22Rv1 (cell line): ENCODE measurements at regions not wholly inside any gene's neighbourhood (a gene's known extent, or its start where the extent isn't known, plus 50 kb on each side); places are given as distances from the start of the nearest gene placed in this dataset.

ENCODE experiments used
- H3K27ac ChIP-seq: fragments of 450-650 bp; 2 replicates; pipeline ENCODE4 v1.5.1; 2017
- CTCF ChIP-seq: fragments of 450-650 bp; IDR thresholded peaks from 2 replicates; pipeline ENCODE4 v1.5.1; 2017; ENCODE audit warnings: mild to moderate bottlenecking
- ZFX ChIP-seq: fragments of 450-650 bp; IDR thresholded peaks from 2 replicates; pipeline ENCODE4 v1.6.1; 2017; ENCODE audit warnings: antibody characterized with exemption, borderline replicate concordance

DNA sequence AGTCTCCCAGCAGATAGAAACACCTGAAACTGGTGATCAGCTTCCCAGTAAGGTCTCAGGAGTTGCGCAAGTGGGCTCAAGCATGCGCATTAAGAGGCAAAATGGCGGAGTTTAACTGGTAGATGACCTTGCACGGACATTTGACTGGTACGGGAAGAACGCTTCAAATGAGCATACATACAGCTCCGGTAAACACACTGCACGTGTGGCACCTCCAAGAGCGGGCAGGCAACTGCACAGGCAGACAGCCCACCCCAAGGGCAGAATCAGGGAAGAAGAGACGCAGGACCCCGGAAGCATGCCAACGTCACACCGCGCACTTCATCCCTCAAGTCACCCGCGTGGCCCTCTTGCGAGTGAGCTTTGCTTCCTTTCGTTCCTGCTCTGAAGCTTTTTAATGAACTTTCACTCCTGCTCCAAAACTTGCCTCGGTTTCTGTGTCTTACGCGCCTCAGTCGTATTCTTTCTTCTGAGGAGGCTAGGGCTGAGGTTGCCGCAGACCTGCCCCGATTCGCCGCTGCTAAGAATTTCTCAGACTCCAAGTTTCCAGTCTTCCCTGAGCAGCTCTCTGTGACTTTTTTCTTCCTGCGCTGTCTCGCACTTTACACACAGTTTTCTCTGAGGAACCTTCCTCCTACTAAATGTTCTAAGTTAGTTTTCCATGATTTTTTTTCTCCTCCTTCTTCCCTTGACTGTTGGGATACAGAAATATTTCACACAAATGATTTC lies 180.7 kb upstream of the ZFP42 start:
- no peak overlapping the region for H3K27ac ChIP-seq
- TF ChIP-seq ZFX (no peak), CTCF (no peak)

DNA sequence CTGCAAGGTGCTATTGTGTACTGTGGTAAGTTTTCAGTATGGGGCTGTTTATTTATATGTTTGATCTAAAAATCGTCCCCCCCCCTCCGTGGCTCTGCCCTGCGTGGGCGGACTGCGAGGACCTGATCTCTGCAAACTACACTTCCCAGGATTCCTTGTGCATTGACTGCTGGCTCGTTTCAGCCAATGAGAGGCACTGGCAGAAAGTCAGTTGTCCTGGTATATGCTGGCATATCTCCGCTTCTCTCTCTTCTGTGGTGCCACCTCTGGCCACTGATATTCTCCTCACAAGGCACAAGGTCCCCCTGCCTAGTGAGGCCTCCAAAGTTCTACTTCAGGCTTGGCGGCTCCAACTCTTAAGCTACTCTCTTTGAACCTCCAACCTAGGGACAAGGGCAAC lies 168.8 kb upstream of the ZFP42 start:
- TF ChIP-seq ZFX = no peak
- no peak overlapping the region for H3K27ac ChIP-seq

DNA sequence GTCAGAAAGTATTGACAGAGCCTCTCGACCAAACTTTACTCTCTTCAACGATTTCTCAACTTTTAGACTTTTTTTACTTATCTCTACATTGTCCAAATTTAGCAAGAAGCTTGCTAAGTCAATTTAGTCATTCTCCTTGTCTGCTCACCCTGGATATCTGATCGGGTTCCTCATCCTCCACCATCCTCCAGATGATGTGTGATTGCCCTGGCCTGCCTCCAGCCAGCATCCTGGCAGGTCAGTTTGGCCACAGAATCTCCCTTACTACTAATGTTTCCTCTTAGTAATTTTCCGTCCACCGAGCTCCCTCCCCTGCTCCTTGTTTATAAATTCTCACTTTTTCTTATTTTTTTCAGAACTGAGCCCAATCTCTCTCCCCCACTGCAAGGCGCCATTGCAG lies 167.9 kb upstream of the ZFP42 start:
- TF ChIP-seq CTCF (no peak), ZFX (no peak)
- no peak overlapping the region for H3K27ac ChIP-seq

- H3K27ac ChIP-seq = no peak overlapping the region
- TF ChIP-seq ZFX (no peak), CTCF (no peak)
These were observed 155.8 kb upstream of the ZFP42 start for GRCh38 chr4:187839765-187840164.

DNA sequence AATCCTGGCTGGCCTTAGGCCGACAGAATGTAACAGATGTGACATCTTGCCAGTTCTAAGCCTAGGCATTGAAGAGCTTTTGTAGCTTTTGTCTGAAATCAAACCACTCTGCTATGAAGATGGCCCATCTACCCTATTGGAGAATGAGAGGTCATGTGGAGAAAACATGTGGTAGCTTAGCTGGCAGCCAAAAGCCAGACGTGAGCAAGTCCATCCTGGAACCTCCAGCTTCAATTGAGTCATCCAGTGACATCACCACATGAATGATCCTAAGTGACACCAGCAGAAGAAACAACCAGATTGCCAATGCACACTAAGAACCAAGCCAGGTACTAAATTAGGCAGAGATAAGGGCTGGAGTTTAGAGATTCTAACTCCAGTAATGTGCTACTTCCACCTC lies 154.8 kb upstream of the ZFP42 start:
- TF ChIP-seq CTCF = no peak
- no peak for TF ChIP-seq ZFX
- H3K27ac ChIP-seq = no peak overlapping the region

DNA sequence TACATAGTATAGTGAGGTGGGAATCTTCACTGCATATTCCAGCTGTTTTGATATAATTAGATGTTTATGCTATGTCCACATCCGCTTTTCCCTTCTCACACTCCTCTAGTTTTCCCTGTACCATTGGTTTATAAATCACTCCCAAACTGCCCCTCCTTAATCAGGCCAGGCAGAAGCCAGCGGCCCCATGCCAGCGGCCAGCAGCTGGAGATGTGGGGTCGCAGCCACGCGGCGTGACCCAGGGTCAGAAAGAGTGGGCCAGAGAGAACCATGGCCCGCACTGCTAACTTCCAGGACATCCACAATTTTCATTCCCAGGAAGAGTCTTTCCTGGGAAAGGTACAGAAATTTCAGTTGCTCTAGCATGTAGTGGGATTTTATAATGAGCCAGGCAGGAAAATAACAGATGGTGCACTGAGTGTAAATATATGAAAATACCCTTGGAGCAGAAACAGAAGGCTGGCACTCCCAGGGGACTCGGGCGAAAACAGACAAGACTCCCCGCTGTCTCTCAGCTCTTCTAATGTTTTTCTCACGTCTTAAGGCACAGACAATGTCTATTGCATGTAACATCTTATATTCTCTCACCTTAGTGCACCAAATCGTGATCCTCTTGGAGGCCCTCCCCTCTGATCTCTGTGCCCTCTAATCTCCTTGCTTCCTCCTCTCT lies 145.9 kb upstream of the ZFP42 start:
- no peak for TF ChIP-seq CTCF
- TF ChIP-seq ZFX = no peak
- H3K27ac ChIP-seq = no peak overlapping the region

DNA sequence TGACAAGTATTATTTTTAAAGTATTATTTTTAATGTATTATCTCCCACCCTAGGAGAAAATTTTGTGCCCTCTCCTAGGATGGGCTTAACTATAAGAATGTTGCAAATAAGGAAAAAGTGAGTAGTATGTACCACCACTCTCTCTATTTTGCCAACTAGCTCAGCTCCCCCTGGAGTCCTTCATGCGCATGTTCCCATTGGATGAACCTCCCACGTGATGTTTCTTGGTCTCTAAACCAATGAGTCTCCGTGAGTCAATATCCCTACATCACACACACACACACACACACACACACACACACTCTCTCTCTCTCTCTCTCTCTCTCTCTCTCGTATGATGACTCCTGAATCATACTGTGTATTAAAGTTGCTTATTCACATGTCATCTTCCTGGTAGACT lies 129.7 kb upstream of the ZFP42 start:
- no peak overlapping the region for H3K27ac ChIP-seq
- TF ChIP-seq ZFX = no peak
- no peak for TF ChIP-seq CTCF

- H3K27ac ChIP-seq = no peak overlapping the region
- TF ChIP-seq CTCF (no peak), ZFX (no peak)
These were observed 112.5 kb upstream of the ZFP42 start for GRCh38 chr4:187883049-187883448.
